Fibroblast of the aortic adventitia (primary cell): ENCODE measurements at regions not wholly inside any gene's neighbourhood (a gene's known extent, or its start where the extent isn't known, plus 50 kb on each side); places are given as distances from the start of the nearest gene placed in this dataset.

Source experiments
- DNase-seq: peaks from one replicate; pipeline ENCODE4 v3.0.0-alpha.2; 2010; ENCODE audit warnings: low read depth
- H3K4me3 ChIP-seq: 2 replicates; pipeline ENCODE4 v1.5.1; 2011; ENCODE audit warnings: low read depth, mild to moderate bottlenecking, control low read depth, low read length, moderate library complexity
- TF ChIP-seq, protein P1 (sequence below): IDR thresholded peaks from 2 replicates; pipeline ENCODE4 v1.5.1; 2011; ENCODE audit warnings: mild to moderate bottlenecking, low read length, control low read depth, inconsistent platforms; ENCODE audit not compliant: insufficient read depth

DNA sequence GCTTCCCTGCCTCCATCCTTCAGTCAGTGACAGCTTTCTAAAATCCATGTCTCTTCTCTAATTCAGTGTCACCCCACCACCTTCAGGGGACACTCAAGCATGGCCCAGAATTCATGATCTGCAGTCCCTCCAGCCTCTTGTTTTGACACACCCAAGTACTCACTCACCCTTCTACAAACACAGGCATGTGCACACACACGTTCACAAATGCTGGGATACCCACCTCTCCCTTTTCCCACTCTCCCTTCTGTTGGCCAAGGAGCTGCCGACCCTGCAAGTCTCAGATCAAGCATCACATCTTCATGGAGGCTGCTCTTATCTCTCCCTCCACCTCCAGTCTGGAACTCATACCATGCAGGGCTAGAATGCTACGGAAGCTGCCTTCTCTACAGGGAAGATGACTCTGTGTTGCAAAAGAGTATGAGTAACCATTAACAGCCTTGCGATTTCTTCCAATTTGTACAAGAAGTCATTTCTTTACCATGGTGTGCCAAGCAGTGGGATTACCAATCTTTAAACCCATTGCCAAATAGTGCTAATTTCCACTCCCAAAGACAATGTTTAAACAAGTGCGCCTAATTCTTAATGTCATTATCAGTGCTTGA, 196.1 kb downstream of the BCL11B start:
- H3K4me3 ChIP-seq, result no peak overlapping the region
- DNase-seq, result no peak
- TF ChIP-seq, protein P1, sequence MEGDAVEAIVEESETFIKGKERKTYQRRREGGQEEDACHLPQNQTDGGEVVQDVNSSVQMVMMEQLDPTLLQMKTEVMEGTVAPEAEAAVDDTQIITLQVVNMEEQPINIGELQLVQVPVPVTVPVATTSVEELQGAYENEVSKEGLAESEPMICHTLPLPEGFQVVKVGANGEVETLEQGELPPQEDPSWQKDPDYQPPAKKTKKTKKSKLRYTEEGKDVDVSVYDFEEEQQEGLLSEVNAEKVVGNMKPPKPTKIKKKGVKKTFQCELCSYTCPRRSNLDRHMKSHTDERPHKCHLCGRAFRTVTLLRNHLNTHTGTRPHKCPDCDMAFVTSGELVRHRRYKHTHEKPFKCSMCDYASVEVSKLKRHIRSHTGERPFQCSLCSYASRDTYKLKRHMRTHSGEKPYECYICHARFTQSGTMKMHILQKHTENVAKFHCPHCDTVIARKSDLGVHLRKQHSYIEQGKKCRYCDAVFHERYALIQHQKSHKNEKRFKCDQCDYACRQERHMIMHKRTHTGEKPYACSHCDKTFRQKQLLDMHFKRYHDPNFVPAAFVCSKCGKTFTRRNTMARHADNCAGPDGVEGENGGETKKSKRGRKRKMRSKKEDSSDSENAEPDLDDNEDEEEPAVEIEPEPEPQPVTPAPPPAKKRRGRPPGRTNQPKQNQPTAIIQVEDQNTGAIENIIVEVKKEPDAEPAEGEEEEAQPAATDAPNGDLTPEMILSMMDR, result no peak

DNA sequence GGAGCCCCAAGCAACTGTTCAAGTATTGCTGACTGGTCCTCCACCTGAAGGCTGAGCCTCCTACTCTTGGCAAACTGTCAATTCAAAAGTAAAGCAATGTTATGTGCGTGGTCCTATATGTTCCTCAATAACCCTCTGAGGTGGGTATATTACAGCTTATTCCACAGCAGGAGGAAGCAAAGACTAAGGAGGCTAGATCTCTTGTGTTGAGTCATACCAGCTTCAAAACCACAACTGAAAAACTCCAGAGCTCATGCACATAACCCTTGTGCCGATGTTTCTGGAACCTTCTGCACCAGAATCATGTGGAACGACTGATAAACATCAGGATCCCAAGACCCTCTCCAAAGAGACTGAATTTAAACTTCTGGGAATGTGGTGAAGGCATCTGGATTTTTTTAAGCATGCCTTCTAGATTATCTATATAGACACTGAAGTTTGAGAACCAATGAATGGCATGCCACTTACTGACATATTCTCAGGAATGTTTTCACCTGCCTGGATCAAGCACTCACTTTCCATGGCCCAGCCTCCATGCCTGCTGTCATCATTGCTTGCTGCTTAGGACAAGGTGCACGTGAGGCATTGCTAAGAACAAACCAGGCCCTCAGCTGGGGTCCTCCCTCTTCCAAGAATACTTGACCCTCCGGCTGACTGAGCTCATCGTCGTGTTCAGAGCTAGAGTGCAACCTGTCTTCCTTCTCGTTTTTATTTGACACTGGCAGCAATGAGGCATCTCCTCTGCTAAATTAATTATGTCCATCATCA, 194.7 kb downstream of the BCL11B start:
- H3K4me3 ChIP-seq, result no peak overlapping the region
- no peak for DNase-seq
- TF ChIP-seq, protein P1, result no peak

GRCh38 chr14:99077844-99078236, 194.2 kb downstream of the BCL11B start:
- no peak overlapping the region for H3K4me3 ChIP-seq
- no peak for DNase-seq
- TF ChIP-seq, protein P1, result no peak

GRCh38 chr14:99078426-99078825, 193.6 kb downstream of the BCL11B start:
- H3K4me3 ChIP-seq, result no peak overlapping the region
- DNase-seq, result no peak
- TF ChIP-seq, protein P1, result no peak

- H3K4me3 ChIP-seq, result no peak overlapping the region
- no peak for DNase-seq
- TF ChIP-seq, protein P1, result no peak
Measured at GRCh38 chr14:99079061-99079727, 192.8 kb downstream of the BCL11B start.

GRCh38 chr14:99080306-99080705, 191.7 kb downstream of the BCL11B start:
- DNase-seq, result no peak
- TF ChIP-seq, protein P1, result no peak
- H3K4me3 ChIP-seq, result no peak overlapping the region
